ENCODE measurements at regions not wholly inside any gene's neighbourhood (a gene's known extent, or its start where the extent isn't known, plus 50 kb on each side); places are given as distances from the start of the nearest gene placed in this dataset.
"Not testable (repeated sequence)": the region's sequence is repeated elsewhere in the genome, so short reads cannot be mapped to it uniquely, and the experiment has no call there.

- DNase-seq, result not testable (repeated sequence)
Observed at GRCh38 chr16:46386805-46387620, 234.2 kb downstream of the SHCBP1 start.

- not testable (repeated sequence) for DNase-seq
Observed at GRCh38 chr16:46386110-46386771, 234.9 kb downstream of the SHCBP1 start.

GRCh38 chr16:46384285-46385061 is 236.7 kb downstream of the SHCBP1 start:
- peak; percentile 22 for DNase-seq

- not testable (repeated sequence) for DNase-seq
Observed at GRCh38 chr16:46383581-46383980, 237.6 kb downstream of the SHCBP1 start.

- not testable (repeated sequence) for DNase-seq
Observed at GRCh38 chr16:46382791-46383541, 238.2 kb downstream of the SHCBP1 start.

- DNase-seq, result not testable (repeated sequence)
Observed at GRCh38 chr16:46382079-46382478, 239.1 kb downstream of the SHCBP1 start.

GRCh38 chr16:46381344-46381743 is 239.8 kb downstream of the SHCBP1 start:
- DNase-seq, result not testable (repeated sequence)

Measured in activated CD8-positive, alpha-beta memory T cell treated with anti-CD3 and anti-CD28 coated beads, Interleukin-2, amount 50 U/mL, for 4 hours (primary cell).